ENCODE measurements at regions not wholly inside any gene's neighbourhood (a gene's known extent, or its start where the extent isn't known, plus 50 kb on each side); places are given as distances from the start of the nearest gene placed in this dataset.

DNA sequence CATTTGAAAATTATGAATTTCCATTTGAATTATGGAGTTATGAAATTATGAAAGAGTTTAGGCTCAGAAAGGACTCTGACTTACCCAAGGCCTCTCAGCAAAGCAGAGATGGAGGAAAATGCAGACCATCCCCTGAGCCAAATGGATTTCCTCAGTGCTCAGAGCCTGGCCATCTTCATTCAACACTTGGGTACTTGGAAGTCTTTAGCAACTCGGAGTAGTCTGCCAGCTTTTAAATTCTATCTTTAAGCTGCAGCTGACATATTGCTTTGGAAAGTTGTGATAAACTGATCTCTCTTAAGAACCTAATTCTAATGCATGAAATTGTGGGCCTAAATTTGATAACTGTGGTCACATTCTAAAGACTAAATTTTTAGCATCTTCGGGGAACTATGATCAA lies 315.4 kb downstream of the SAMD5 start:
- no peak for DNase-seq

DNA sequence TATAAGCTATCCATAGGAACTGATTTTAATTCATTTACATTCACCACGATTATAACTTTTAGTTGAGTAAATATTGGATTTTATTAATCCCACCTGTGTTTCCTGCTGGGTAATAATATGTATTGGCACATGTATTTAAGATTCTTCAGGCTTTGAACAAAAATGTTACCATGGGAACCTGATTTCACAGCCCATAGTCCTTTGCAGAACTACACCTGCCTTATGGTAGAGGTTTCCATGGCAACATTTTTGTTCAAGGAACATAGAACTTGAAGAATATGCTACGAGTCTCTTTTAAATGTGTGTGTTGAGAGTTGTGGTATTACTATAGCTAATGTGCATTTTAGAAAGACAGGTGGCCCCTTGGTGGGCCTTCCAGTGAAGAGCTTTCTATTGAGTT lies 317.4 kb downstream of the SAMD5 start:
- DNase-seq = no peak

DNA sequence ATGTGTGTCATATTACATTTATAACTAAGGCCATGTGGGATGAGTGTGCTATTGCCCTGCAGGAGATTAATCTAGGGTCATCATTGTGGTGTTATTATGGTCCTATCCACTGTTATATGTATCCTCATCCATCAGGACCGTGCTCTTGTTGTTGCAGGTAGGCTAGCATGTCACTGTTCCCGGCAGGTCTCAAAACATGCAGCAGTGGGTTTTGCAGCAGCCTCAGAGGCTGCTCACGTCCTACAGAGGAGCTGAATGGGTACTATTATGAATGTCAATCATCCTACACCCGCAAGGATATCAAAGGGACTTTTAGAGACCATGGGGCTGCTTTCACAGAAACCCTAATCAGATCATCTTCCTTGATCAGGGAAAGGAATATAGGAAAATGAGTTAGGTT lies 318.2 kb downstream of the SAMD5 start:
- no peak for DNase-seq

DNA sequence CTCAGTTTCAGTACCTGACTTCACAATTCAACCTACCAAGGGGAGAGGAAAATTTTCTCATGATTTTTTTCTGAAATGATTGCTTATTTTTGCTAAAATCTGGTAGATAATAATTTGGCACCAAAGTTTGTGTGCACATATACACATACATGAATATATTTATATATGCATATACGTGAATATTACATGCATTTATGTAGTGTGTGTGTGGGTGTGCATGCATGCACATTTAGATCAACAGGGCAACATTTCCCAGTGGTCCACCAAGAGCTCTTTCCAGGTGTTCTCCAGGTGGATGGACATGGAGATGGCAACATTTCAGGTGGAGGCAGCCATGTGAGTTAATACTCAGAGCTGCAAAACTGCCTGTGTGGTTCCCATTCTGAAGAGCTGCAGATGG lies 320.9 kb downstream of the SAMD5 start:
- DNase-seq = no peak

DNA sequence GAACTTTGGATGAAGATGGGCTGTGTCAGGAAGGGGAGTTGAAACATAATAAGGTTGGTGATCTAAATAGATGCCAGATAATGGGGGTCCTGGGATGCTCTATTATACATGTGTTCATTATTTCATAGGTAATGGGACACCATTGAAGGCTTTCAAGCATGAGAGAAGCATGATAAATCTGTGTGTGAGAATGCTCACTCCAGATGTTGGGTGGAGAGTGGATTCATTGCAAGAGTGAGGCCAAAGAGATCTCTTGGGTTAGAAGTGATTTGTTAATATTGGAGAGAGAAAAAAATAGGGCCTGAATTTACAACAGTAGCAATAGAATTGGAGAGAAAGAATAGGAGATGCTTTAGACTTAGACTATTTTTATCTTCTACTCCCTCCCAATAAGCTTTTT lies 321.3 kb downstream of the SAMD5 start:
- no peak for DNase-seq

DNA sequence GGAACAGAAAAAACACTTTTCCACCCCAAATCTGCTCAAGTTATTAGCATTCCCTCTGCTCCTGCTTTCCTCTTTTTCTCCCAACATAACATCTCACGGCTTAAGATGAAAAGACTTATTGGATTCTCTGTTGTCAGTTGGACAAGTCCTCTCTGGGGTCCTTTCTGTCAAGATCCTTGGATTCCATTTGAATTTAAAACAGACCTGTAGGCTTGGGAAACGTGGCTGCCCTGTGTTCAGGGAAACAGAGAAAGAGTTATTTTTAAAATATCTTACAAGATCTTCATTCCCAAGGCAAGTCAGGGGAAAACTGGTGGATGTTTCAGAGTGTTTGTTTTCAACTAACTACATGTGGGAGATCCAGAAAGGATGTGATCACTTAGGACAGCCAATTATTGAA lies 322.9 kb downstream of the SAMD5 start:
- no peak for DNase-seq

DNA sequence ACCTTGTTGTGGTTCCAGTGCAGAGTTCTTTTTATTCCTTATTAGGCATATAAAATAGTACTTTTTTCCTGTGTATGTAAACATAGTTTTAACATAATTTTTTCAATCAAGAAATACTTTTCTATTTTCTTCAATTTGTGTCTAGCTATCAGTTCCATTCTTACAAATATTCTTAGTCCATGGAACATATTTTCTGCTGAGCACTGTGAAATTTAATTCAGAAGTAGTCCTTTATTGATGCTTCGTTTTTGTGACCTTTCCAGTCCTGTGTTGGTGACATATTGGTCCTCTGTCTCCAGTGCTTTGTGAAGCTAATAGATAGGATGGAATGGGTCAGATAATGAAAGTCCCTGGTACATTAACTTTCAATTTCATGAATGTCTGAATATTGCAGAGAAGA lies 325.1 kb downstream of the SAMD5 start:
- no peak for DNase-seq

DNA sequence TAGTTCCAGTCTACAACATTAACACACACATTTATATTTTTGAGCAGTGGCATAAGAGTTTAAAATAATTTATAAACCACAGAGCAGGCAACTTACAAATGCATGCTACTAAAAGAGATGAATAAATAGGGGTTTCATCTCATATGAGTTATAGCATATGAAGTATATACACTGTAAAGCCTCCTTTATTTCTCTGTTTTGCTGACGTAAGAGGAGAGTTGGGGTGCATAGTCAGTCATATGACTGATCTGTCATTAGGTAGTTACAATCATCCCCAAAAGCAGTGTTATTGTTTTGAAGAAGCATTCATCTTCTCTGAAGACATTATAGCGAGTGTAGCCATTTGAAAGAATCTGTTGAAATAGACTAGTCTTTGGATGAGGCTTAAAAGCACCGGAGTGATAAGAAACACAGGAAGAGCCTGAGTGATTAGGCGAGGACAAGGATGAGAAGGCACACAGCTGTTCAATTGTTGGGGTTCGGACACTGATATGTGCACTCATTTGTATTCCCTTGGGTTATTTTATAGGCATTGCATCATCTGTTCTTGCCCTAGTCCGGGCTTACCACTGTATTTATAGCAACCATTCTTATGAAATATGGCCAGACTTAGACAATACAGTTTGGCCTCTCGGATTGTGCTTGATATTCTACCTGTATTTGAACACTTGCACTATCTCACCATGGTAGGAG lies 325.7 kb downstream of the SAMD5 start:
- DNase-seq = no peak

DNA sequence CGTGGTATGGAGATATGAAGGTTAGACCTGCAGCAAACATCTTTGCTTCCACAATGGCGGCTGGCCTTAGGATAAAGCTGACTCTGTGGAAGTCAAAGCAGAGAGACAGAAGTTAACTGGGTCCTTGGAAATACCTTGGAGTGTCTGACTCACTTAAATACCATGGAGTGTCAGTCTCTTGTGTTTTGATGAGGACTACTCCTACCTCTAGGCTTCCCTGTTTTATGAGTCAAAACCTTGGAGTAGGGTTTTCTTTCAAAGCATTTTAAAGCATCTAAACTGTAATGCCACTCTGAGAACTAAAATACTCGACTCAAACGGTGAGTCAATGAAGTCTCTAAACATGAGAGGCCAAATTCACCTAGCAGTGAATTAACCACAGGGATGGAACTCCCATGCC lies 329.1 kb downstream of the SAMD5 start:
- no peak for DNase-seq

DNA sequence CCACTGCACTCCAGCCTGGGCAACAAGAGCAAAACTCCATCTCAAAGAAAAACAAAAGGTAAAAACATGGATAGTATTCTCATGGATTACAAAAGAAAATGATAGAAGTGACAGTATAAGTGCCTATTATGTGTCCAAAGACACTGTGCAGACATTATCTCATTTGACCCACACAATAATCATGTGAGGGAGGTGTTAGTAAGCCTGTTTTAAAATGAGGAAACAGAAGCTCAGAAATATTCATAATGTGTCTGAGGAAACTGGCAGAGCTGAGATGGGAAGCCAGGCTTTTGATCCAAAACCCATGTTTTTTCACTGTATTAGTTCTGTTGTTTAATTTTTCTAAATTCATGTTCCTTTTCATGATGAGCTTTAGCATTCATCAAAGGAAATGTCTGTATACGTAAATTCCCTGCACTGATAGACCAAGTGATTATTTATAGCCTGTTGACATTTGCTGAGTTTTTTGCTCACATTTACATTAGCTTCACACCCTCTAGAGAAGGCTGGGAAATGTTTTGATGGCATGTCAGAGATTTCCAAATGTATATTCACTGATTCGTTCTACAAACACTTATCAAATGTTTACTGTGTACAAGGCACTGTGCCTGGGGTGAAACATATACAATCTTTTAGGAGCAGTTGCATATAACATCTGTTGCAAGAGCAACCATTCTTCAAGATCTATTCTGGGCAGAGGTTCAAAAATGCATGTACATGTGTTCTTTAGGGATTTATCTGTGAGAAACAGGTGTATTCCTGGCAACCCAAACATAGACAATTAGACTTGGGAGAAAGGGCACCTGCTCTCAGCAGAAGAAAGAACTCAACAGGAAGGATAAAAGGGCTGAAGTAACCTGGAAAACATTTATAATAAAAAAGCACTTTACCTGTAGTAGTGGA lies 331.5 kb downstream of the SAMD5 start:
- no peak for DNase-seq

DNA sequence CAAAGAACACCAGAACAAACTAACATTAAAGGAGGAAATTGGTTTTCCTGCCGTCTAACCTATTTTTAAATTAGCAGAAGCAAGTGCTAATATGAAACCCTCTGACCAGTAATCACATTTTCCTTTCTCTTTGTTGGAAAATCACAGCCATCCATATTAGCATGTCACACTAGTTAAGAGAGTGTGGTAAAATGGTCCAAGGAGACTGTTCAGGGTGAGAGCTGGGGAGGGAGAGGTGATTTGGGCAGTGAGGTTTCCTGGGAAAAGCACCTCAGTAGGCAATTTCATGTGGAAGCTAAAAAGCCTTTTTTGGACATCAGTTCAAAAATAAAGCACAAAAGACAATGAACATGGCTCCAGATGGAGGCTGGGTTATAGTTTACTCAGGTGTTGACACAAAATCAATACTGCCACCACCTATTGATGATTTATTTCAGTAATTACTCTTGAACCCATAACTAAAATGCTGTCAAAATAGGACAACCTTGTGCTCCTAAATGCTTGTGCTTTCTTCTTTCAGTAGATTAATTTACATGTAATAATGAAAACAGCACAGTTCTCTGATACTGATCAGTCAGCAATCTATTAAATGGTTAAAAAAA lies 333.2 kb downstream of the SAMD5 start:
- DNase-seq = no peak

DNA sequence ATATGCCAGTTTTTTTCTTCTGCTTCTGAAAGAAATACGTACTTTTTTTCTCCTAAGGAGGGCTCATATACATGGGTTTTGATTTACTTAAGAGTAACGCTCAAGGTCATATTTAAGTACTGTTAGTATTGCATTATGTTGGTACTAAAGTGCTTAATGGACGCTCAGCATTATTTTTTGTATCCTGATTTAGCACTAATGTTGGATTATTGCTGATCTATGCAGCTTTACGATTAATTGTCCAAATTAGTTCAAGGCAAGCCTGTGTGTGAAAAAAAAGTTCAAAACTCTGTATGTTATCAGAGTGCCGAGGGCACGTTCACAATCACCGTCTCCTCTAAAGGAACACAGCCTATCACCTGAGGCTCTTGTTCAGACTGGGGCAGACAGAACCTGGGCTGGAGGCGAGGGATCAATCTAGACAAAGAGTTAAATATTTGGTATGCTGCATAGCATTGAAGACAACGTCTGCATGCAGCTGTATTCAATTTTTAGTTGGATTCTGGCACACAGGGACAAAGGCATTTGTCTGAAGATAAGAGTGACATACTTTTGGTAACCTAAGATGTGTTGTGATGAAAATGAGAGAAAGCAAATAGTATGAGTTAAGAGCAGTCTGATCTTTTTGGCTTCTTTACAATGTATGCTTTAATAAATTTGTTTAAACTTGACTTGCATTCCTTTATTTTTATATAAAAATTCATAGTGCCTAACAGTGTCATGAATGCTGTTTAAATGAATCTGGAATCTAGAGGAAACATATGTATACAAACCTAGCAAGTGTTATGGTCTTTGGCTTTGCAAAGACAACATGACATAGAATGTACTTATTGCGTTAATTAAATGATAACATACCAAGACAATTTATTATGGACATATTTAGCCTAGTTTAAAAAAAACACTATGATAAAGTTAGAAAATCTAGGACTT lies 341.2 kb downstream of the SAMD5 start:
- DNase-seq = no peak

DNA sequence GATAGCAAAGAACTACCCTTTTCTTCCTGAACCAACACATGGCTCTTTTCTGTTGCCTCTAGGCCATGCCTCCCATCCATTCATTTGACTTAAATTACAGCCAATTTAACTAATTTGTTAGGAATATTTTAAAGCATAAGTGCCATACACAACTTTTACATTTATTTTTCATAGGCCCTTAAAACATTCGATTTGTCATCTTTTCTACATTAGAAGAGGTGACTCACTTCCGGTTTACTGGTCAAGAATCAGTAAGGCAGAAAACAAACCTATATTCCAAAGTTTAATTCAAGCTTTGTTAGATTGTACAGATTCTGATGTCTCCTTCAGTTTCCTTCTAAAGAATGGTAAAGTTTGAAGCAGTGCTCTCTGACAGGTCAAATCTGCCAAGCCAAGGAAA lies 344.3 kb downstream of the SAMD5 start:
- no peak for DNase-seq

DNA sequence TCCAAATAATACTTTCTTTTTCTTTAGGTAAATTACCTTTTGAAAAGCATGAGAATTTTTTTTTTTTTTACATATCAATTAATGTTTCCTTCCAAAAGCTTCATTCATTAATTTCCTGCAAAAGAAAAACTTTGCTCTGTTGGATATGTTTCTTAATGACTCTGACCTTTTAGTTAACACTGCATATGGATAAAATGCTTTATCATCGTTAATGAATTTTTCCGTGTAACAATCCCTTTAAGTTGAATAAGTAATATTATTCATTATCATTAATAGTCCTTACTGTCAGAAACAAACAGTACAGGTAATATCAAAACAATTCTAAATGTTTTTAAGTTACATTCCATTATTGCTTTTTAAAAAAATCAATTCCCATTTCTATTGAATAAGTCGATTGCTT lies 345.1 kb downstream of the SAMD5 start:
- no peak for DNase-seq

DNA sequence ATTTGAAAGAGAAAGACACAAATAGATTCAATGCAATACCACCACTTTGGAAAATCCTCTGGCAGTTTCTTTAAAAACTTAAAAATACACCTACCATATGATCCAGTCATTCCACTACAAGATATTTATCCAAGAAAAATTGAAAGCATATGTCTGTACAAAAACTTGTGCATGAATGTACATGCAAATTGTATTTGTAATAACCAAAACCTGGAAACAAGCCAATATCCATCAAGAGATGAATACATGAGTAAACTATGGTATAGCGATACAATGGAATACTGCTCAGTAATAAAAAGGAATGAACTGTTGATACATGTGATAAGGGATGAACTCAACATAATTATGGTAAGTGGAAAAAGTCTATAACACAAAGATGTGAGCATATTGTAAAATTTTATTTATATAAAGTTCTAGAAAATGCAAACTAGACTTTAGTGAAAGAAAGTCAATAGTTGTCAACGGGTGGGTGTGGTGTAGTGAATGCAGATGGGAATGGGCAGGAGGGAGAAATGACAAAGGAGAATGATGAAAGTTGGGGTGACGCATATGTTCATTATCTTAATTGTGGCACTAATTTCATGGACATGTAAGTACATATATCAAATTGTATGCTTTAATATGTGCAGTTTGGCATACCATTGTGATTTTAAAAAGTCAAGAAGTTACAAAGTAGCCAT lies 347.5 kb downstream of the SAMD5 start:
- no peak for DNase-seq

DNA sequence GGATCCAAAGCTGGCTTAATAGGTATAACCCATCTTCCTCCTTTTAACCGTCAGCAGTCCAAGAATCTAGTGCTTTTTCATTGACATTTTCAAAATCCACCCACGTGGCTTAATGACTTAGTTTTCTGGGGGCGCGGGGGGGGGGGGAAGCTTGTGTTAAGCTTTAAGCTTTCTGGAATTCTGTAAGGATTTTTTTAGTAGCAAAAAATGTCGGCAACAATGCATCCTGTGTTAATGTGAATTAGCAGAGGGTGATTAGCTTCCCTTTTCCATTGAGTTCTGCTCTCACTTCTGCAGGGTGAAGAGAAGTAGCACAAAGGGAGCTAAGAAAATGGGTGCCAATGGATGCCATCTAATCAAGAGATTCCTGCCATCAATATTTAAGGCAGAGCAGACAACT lies 348.2 kb downstream of the SAMD5 start:
- no peak for DNase-seq

DNA sequence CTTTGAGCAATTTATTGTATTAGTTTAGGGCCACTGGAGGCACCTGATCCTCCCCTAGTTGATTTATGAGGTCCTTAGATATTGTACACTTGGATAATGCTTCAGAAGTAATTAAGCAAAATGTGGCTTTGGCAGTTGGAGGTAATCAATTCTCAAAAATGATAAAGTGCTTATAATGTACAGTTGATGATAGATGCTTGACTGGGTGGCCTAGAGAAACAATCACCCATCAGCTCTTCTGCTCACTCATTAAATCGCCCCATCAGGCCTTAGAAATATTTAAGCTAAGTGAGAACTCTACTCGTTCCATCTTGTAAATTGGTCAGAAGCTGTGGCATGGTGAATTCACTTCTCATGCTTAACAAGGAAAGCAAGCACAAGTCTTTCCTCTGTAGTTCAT lies 349.9 kb downstream of the SAMD5 start:
- no peak for DNase-seq

DNA sequence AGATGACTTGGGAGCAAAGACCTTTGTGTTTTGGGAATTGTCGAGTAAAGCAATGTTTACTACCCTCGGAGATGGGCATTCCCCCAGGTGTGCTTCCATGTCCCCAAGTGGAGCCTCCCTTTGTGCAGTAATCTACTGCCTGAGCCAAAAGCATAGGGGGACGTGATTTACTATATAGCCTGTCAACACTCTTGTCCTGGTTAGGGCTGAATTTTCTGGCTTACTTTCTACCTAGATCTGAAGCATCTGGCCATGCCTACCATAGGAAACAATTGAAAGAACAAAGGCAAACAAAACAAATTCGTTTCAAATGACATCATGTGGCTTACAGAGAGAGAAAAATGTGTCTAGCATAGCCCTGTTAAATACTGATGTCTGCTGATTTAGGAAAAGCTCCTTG lies 350.6 kb downstream of the SAMD5 start:
- no peak for DNase-seq

DNA sequence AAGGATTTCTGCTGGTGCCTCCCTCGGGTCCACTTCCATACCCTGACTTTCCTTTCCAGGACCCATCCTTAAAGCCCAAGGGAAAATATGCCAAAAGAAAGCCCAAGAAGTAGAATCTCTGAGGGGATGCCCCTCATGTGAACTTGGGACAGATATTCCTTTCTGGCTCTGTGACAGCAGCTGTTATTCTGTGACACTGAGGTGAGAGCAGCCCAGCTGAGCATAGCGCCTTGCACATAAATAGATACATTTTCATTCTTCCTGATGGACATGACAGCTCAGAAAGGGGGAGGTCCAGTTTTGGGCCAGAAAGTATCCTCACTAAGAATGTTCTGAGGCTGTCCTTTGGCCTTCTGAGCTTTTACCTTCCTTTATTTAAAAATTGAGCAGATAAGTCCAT lies 353.2 kb downstream of the SAMD5 start:
- no peak for DNase-seq

DNA sequence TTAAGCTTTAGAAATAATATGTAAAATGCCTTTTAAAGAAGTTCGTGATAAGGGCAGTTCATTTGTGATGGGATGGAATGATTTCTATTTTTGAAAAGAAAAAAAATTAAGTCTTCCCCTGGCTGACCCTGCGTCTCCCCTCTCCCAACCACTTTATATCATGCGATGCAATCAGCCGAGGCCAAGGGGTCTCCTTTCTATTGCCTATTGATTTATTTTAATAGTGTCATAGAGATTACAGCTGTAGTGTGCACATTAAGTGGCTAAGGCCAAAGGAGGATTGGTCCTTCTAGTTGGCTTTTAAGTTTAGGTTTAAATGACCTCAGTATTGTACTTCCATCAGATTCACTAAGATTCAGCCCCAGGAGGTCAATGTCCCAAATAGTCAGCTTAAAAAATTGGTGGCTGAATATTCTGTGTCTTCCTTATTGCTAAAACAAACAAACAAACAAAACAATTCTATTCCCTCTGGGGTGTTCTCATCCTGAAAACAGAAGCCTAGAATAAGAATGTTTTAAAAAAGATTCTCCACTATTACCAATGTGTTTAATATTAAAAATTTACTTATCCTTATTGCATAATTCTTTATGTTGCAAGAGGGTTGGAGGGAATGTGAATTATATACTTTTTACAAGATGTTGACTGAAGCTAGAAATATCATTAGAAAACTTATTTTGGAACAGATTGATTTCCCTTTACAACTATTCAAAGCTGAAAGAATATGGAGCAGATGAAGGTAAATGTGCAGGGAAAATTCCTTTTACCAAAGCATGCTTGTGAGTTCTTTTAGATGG lies 359.1 kb downstream of the SAMD5 start:
- DNase-seq = no peak

DNA sequence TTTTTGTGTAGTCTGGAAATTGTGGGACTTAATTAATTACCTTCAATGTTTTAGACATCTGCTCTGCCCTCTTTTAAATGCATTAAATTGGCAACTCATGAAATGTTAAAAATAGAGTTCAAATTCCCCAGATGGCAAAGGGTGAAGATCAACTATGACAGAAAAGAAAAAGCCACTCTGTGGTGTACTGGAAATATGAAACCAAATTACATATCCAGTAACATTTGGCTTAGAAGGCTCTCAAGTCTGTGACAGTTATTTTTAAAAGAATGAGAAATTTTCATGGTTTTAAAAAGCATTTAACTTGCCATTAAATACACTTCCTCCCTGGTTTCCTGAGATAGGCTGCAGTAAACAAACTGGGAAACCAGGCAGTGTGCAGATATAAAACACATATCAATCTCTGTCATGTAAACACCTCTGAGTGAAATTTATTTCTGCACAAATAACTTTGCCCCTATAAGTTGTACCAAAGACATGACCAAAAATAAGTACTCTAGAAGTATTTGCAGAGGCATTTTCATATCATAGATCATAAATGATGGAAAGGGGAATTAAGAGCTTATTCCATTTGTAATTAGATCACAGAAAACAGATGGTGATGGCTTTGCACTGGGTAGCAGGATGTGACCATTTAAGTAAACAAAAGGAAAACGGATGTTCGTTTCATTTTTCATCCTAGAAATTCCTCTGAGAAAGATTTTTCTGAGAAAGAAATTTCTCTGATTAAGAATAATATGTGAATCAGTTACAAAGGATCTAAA lies 360.1 kb downstream of the SAMD5 start:
- no peak for DNase-seq

All from activated T-cell treated with anti-CD3 and anti-CD28 coated beads for 4 hours (primary cell).